HG02870 (cell line): ENCODE measurements at regions not wholly inside any gene's neighbourhood (a gene's known extent, or its start where the extent isn't known, plus 50 kb on each side); places are given as distances from the start of the nearest gene placed in this dataset.

Experiments
- ATAC-seq: cut with Tn5 transposase; IDR thresholded peaks from one replicate; pipeline ENCODE4 v1.9.1; 2021; ENCODE audit warnings: mild to moderate bottlenecking, moderate library complexity; ENCODE audit not compliant: unreplicated experiment

- ATAC-seq, result no peak
These were observed 459.2 kb upstream of the DAB1 start for GRCh38 chr1:57882934-57883641.

- no peak for ATAC-seq
These were observed 458.2 kb upstream of the DAB1 start for GRCh38 chr1:57882072-57882471.

- ATAC-seq, result no peak
These were observed 457.8 kb upstream of the DAB1 start for GRCh38 chr1:57881639-57882038.

GRCh38 chr1:57879700-57880099 lies 455.8 kb upstream of the DAB1 start:
- no peak for ATAC-seq

GRCh38 chr1:57874418-57874877 lies 450.6 kb upstream of the DAB1 start:
- ATAC-seq, result no peak

GRCh38 chr1:57872913-57873312 lies 449.1 kb upstream of the DAB1 start:
- no peak for ATAC-seq

- no peak for ATAC-seq
These were observed 445.0 kb upstream of the DAB1 start for GRCh38 chr1:57868908-57869307.

- ATAC-seq, result no peak
These were observed 444.4 kb upstream of the DAB1 start for GRCh38 chr1:57868239-57868638.

- no peak for ATAC-seq
These were observed 443.1 kb upstream of the DAB1 start for GRCh38 chr1:57866998-57867397.

GRCh38 chr1:57860931-57861565 lies 437.2 kb upstream of the DAB1 start:
- no peak for ATAC-seq

GRCh38 chr1:57860325-57860724 lies 436.5 kb upstream of the DAB1 start:
- ATAC-seq, result no peak

GRCh38 chr1:57858740-57859139 lies 434.9 kb upstream of the DAB1 start:
- no peak for ATAC-seq

GRCh38 chr1:57857809-57858208 lies 433.9 kb upstream of the DAB1 start:
- ATAC-seq, result no peak

- ATAC-seq, result no peak
These were observed 430.6 kb upstream of the DAB1 start for GRCh38 chr1:57854436-57854835.

- no peak for ATAC-seq
These were observed 426.5 kb upstream of the DAB1 start for GRCh38 chr1:57850176-57850940.

- ATAC-seq, result no peak
These were observed 424.5 kb upstream of the DAB1 start for GRCh38 chr1:57848406-57848805.

- no peak for ATAC-seq
These were observed 421.2 kb upstream of the DAB1 start for GRCh38 chr1:57845041-57845440.

- no peak for ATAC-seq
These were observed 420.6 kb upstream of the DAB1 start for GRCh38 chr1:57844382-57844980.

- ATAC-seq, result no peak
These were observed 419.9 kb upstream of the DAB1 start for GRCh38 chr1:57843760-57844159.

- no peak for ATAC-seq
These were observed 415.7 kb upstream of the DAB1 start for GRCh38 chr1:57839526-57839925.

GRCh38 chr1:57839067-57839466 lies 415.2 kb upstream of the DAB1 start:
- ATAC-seq, result no peak
